ENCODE measurements at regions not wholly inside any gene's neighbourhood (a gene's known extent, or its start where the extent isn't known, plus 50 kb on each side); places are given as distances from the start of the nearest gene placed in this dataset.
"Not testable (repeated sequence)": the region's sequence is repeated elsewhere in the genome, so short reads cannot be mapped to it uniquely, and the experiment has no call there.

- DNase-seq, result no peak
These were observed 763.1 kb downstream of the BCL11A start for GRCh38 chr2:59790186-59791003.

GRCh38 chr2:59789523-59789922 is 763.9 kb downstream of the BCL11A start:
- no peak for DNase-seq

GRCh38 chr2:59787095-59787494 is 766.4 kb downstream of the BCL11A start:
- peak; percentile 6 for DNase-seq

GRCh38 chr2:59786684-59787083 is 766.8 kb downstream of the BCL11A start:
- no peak for DNase-seq

GRCh38 chr2:59779571-59779970 is 773.9 kb downstream of the BCL11A start:
- no peak for DNase-seq

- DNase-seq, result no peak
These were observed 776.3 kb downstream of the BCL11A start for GRCh38 chr2:59777120-59777519.

- no peak for DNase-seq
These were observed 776.8 kb downstream of the BCL11A start for GRCh38 chr2:59776726-59777008.

GRCh38 chr2:59774821-59775433 is 778.5 kb downstream of the BCL11A start:
- no peak for DNase-seq

- DNase-seq, result no peak
These were observed 782.8 kb downstream of the BCL11A start for GRCh38 chr2:59770651-59771050.

GRCh38 chr2:59761966-59762365 is 791.5 kb downstream of the BCL11A start:
- DNase-seq, result no peak

GRCh38 chr2:59756150-59756549 is 797.3 kb downstream of the BCL11A start:
- DNase-seq, result no peak

GRCh38 chr2:59754011-59754735 is 799.3 kb downstream of the BCL11A start:
- no peak for DNase-seq

- DNase-seq, result no peak
These were observed 800.9 kb downstream of the BCL11A start for GRCh38 chr2:59752512-59752911.

- DNase-seq, result no peak
These were observed 801.4 kb downstream of the BCL11A start for GRCh38 chr2:59752071-59752470.

GRCh38 chr2:59751214-59751613 is 802.2 kb downstream of the BCL11A start:
- DNase-seq, result not testable (repeated sequence)

GRCh38 chr2:59746291-59746690 is 807.2 kb downstream of the BCL11A start:
- no peak for DNase-seq

- no peak for DNase-seq
These were observed 808.4 kb downstream of the BCL11A start for GRCh38 chr2:59745085-59745484.

GRCh38 chr2:59744436-59744835 is 809.0 kb downstream of the BCL11A start:
- DNase-seq, result no peak

- no peak for DNase-seq
These were observed 811.6 kb downstream of the BCL11A start for GRCh38 chr2:59741840-59742239.

- DNase-seq, result no peak
These were observed 814.3 kb downstream of the BCL11A start for GRCh38 chr2:59739166-59739565.

GRCh38 chr2:59737299-59737698 is 816.2 kb downstream of the BCL11A start:
- DNase-seq, result no peak

- no peak for DNase-seq
These were observed 818.7 kb downstream of the BCL11A start for GRCh38 chr2:59734743-59735142.

- DNase-seq, result no peak
These were observed 819.5 kb downstream of the BCL11A start for GRCh38 chr2:59733970-59734369.

GRCh38 chr2:59733567-59733930 is 819.9 kb downstream of the BCL11A start:
- no peak for DNase-seq

Measured in skin of body (tissue), 1 donor.